MM.1S (cell line): ENCODE measurements at regions not wholly inside any gene's neighbourhood (a gene's known extent, or its start where the extent isn't known, plus 50 kb on each side); places are given as distances from the start of the nearest gene placed in this dataset.

Experiments
- DNase-seq: peaks from one replicate; pipeline ENCODE4 v3.0.0-alpha.2; 2015
- H2AFZ ChIP-seq: fragments of 300-600 bp; sonication (generic); 2 replicates; pipeline ENCODE4 v1.6.0; 2016; ENCODE audit warnings: antibody characterized with exemption, low read length
- H3F3A ChIP-seq: fragments of 300-600 bp; sonication (generic); 2 replicates; pipeline ENCODE4 v1.6.1; 2016; ENCODE audit warnings: mild to moderate bottlenecking, antibody characterized with exemption, low read length, moderate library complexity, mixed read lengths; ENCODE audit not compliant: insufficient read depth
- H3K27ac ChIP-seq: fragments of 300-600 bp; sonication (generic); 2 replicates; pipeline ENCODE4 v1.5.1; 2016; ENCODE audit warnings: mild to moderate bottlenecking, low read length
- H3K27me3 ChIP-seq: fragments of 300-600 bp; sonication (generic); replicated peaks from 2 replicates; pipeline ENCODE4 v1.6.0; 2016; ENCODE audit warnings: low read length; ENCODE audit not compliant: insufficient read depth
- H3K36me3 ChIP-seq: fragments of 300-600 bp; sonication (generic); replicated peaks from 2 replicates; pipeline ENCODE4 v1.6.1; 2016; ENCODE audit warnings: mild to moderate bottlenecking, low read length, mixed read lengths; ENCODE audit not compliant: insufficient read depth
- H3K4me1 ChIP-seq: fragments of 300-600 bp; sonication (generic); 2 replicates; pipeline ENCODE4 v1.6.1; 2016; ENCODE audit warnings: low read length, mixed read lengths
- H3K4me2 ChIP-seq: fragments of 300-600 bp; sonication (generic); 2 replicates; pipeline ENCODE4 v1.6.0; 2016; ENCODE audit warnings: low read depth, low read length
- H3K4me3 ChIP-seq: fragments of 300-600 bp; sonication (generic); 2 replicates; pipeline ENCODE4 v1.5.1; 2016; ENCODE audit warnings: low read length, mixed read lengths
- H3K79me2 ChIP-seq: fragments of 300-600 bp; sonication (generic); 2 replicates; pipeline ENCODE4 v1.6.1; 2016; ENCODE audit warnings: mixed run types, low read length, mixed read lengths
- H3K9ac ChIP-seq: fragments of 300-600 bp; sonication (generic); 2 replicates; pipeline ENCODE4 v1.6.1; 2016; ENCODE audit warnings: low read length, mixed read lengths
- H3K9me2 ChIP-seq: fragments of 300-600 bp; sonication (generic); replicated peaks from 2 replicates; pipeline ENCODE4 v1.6.1; 2016; ENCODE audit warnings: mild to moderate bottlenecking, low read length, mixed read lengths; ENCODE audit not compliant: insufficient read depth
- H3K9me3 ChIP-seq: fragments of 300-600 bp; sonication (generic); replicated peaks from 2 replicates; pipeline ENCODE4 v1.6.1; 2016; ENCODE audit warnings: mild to moderate bottlenecking, low read length, mixed read lengths; ENCODE audit not compliant: insufficient read depth
- H4K20me1 ChIP-seq: fragments of 300-600 bp; sonication (generic); 2 replicates; pipeline ENCODE4 v1.6.1; 2016; ENCODE audit warnings: mild to moderate bottlenecking, low read length, moderate library complexity, mixed read lengths; ENCODE audit not compliant: insufficient read depth
- EZH2 ChIP-seq: fragments of 300-600 bp; sonication (generic); optimal IDR thresholded peaks from 2 replicates; pipeline ENCODE3; 2017; ENCODE audit warnings: low read depth, mild to moderate bottlenecking, antibody characterized with exemption, low read length, mixed read lengths
- EZH2phosphoT487 ChIP-seq: fragments of 300-600 bp; sonication (generic); IDR thresholded peaks from 2 replicates; pipeline ENCODE4 v1.6.1; 2018; ENCODE audit warnings: antibody characterized with exemption, low read length
- TF ChIP-seq, protein P1 (sequence below): fragments of 300-600 bp; sonication (generic); IDR thresholded peaks from 2 replicates; pipeline ENCODE4 v1.5.1; 2016; ENCODE audit warnings: antibody characterized with exemption, low read length, mixed read lengths

- Histone ChIP-seq H3K4me1 (peaks cover 3% of the 10 kb centered on the region; the same call in 1 of the 2 replicates), H3K4me2 (no peak overlapping the region), H3K79me2 (no peaks in the 10 kb centered on the region), H3K27me3 (no peaks in the 10 kb centered on the region), H3K36me3 (no peaks in the 10 kb centered on the region), H3K9me2 (no peaks in the 10 kb centered on the region), H3K9ac (no peak overlapping the region), H3K9me3 (no peaks in the 10 kb centered on the region), H4K20me1 (no peaks in the 10 kb centered on the region), H3K4me3 (no peak overlapping the region), H3K27ac (no peak overlapping the region), H3F3A (no peaks in the 10 kb centered on the region), H2AFZ (no peak overlapping the region)
- TF ChIP-seq EZH2 (no peak), EZH2phosphoT487 (no peak)
- TF ChIP-seq, protein P1, sequence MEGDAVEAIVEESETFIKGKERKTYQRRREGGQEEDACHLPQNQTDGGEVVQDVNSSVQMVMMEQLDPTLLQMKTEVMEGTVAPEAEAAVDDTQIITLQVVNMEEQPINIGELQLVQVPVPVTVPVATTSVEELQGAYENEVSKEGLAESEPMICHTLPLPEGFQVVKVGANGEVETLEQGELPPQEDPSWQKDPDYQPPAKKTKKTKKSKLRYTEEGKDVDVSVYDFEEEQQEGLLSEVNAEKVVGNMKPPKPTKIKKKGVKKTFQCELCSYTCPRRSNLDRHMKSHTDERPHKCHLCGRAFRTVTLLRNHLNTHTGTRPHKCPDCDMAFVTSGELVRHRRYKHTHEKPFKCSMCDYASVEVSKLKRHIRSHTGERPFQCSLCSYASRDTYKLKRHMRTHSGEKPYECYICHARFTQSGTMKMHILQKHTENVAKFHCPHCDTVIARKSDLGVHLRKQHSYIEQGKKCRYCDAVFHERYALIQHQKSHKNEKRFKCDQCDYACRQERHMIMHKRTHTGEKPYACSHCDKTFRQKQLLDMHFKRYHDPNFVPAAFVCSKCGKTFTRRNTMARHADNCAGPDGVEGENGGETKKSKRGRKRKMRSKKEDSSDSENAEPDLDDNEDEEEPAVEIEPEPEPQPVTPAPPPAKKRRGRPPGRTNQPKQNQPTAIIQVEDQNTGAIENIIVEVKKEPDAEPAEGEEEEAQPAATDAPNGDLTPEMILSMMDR: no peak
- DNase-seq: no peak
These were observed 371.5 kb upstream of the PRR16 start for GRCh38 chr5:120092649-120093048.

DNA sequence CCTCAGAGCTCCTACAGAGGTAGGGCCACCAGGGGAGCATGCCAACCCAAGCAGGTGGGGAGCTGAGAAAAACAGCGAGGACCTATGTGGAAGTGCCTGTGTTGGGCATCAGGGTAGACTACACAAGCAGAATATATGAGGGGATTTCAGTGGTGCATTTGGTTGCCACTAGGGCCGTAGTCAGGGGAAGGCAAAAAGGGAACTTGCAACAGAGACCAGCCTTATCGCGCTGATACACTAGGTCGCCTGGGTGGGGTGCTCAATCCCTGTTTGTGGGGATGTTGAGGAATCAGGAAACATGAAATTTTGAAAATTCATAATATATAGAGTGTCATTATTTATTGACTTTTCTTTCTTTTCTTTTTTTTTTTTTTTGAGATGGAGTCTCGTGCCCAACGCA, 370.9 kb upstream of the PRR16 start:
- no peak overlapping the region for H3K4me2 ChIP-seq
- H3K9ac ChIP-seq: no peak overlapping the region
- H3K79me2 ChIP-seq: no peaks in the 10 kb centered on the region
- H3K9me2 ChIP-seq: no peaks in the 10 kb centered on the region
- H3K27me3 ChIP-seq: no peaks in the 10 kb centered on the region
- no peak overlapping the region for H3K27ac ChIP-seq
- no peaks in the 10 kb centered on the region for H3F3A ChIP-seq
- no peak overlapping the region for H3K4me3 ChIP-seq
- no peaks in the 10 kb centered on the region for H3K36me3 ChIP-seq
- H3K4me1 ChIP-seq: peaks cover 3% of the 10 kb centered on the region; the same call in 1 of the 2 replicates
- H4K20me1 ChIP-seq: no peaks in the 10 kb centered on the region
- no peak for DNase-seq
- H3K9me3 ChIP-seq: no peaks in the 10 kb centered on the region
- no peak overlapping the region for H2AFZ ChIP-seq
- TF ChIP-seq EZH2phosphoT487 (no peak), EZH2 (no peak)
- TF ChIP-seq, protein P1: no peak

DNA sequence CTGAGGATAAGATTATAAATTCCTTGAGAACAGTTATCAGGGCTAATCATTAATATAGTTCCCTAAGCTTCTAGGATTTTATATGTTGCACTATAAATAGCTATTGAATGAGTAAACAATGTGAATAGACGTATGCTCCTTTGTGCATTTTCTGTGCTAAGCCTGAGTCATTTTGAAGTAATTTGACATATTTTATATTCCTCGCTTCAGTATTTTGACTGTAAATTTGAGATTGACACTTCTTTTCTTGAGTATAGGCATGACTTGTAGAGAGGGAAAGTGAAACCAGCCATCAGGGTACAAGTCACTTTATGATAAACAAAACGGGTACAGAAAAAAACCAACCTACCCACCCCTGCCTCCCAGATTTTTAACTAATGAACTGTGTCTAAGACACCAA, 367.7 kb upstream of the PRR16 start:
- peak; percentile 49 for DNase-seq

More for the DNA sequence above, 367.7 kb upstream of the PRR16 start:
- peaks cover 3% of the 10 kb centered on the region; the same call in 1 of the 2 replicates for H3K4me1 ChIP-seq
- peak overlapping the region; percentile 26; the same call in 1 of the 2 replicates for H3K4me3 ChIP-seq
- H3K36me3 ChIP-seq: no peaks in the 10 kb centered on the region
- TF ChIP-seq, protein P1: no peak
- TF ChIP-seq EZH2phosphoT487 (no peak), EZH2 (no peak)
- H2AFZ ChIP-seq: 0 out of 2 replicates have a peak overlapping the region, but pooled peaks have one; percentile 46
- H3K27me3 ChIP-seq: no peaks in the 10 kb centered on the region
- H3F3A ChIP-seq: no peaks in the 10 kb centered on the region
- H4K20me1 ChIP-seq: no peaks in the 10 kb centered on the region
- H3K9me3 ChIP-seq: no peaks in the 10 kb centered on the region
- no peak overlapping the region for H3K9ac ChIP-seq
- H3K9me2 ChIP-seq: no peaks in the 10 kb centered on the region
- H3K4me2 ChIP-seq: peak overlapping the region; percentile 38
- H3K27ac ChIP-seq: no peak overlapping the region
- H3K79me2 ChIP-seq: no peaks in the 10 kb centered on the region
